HG03280 (cell line): ENCODE measurements at regions not wholly inside any gene's neighbourhood (a gene's known extent, or its start where the extent isn't known, plus 50 kb on each side); places are given as distances from the start of the nearest gene placed in this dataset.
"Not testable (repeated sequence)": the region's sequence is repeated elsewhere in the genome, so short reads cannot be mapped to it uniquely, and the experiment has no call there.

ENCODE experiments used
- ATAC-seq: cut with Tn5 transposase; IDR thresholded peaks from one replicate; pipeline ENCODE4 v1.9.1; 2021; ENCODE audit warnings: mild to moderate bottlenecking, moderate library complexity; ENCODE audit not compliant: unreplicated experiment

- ATAC-seq, result not testable (repeated sequence)
These were observed 205.8 kb downstream of the CCDC74A start for GRCh38 chr2:131733530-131733929.

- peak; percentile 99 for ATAC-seq
These were observed 208.7 kb downstream of the CCDC74A start for GRCh38 chr2:131736406-131736805.

- ATAC-seq, result not testable (repeated sequence)
These were observed 210.8 kb downstream of the CCDC74A start for GRCh38 chr2:131738533-131738932.

- not testable (repeated sequence) for ATAC-seq
These were observed 211.3 kb downstream of the CCDC74A start for GRCh38 chr2:131738996-131739434.

- no peak for ATAC-seq
These were observed 226.2 kb downstream of the CCDC74A start for GRCh38 chr2:131753640-131754561.

- ATAC-seq, result no peak
These were observed 227.4 kb downstream of the CCDC74A start for GRCh38 chr2:131754929-131755720.

- no peak for ATAC-seq
These were observed 228.6 kb downstream of the CCDC74A start for GRCh38 chr2:131756141-131756907.

- not testable (repeated sequence) for ATAC-seq
These were observed 231.3 kb downstream of the CCDC74A start for GRCh38 chr2:131758941-131759340.

GRCh38 chr2:131774955-131775555, 247.4 kb downstream of the CCDC74A start:
- ATAC-seq, result not testable (repeated sequence)

GRCh38 chr2:131775903-131776506, 248.3 kb downstream of the CCDC74A start:
- ATAC-seq, result not testable (repeated sequence)

- not testable (repeated sequence) for ATAC-seq
These were observed 252.8 kb downstream of the CCDC74A start for GRCh38 chr2:131780446-131780845.

GRCh38 chr2:131801210-131801744, 273.6 kb downstream of the CCDC74A start:
- no peak for ATAC-seq

GRCh38 chr2:131801745-131802350, 274.2 kb downstream of the CCDC74A start:
- peak; percentile 94 for ATAC-seq

GRCh38 chr2:131802351-131802836, 274.7 kb downstream of the CCDC74A start:
- peak; percentile 35 for ATAC-seq

- not testable (repeated sequence) for ATAC-seq
These were observed 275.5 kb downstream of the CCDC74A start for GRCh38 chr2:131803237-131803636.

GRCh38 chr2:131812605-131813004, 284.9 kb downstream of the CCDC74A start:
- ATAC-seq, result not testable (repeated sequence)

GRCh38 chr2:131813378-131813777, 285.7 kb downstream of the CCDC74A start:
- ATAC-seq, result not testable (repeated sequence)

GRCh38 chr2:131818267-131818973, 290.7 kb downstream of the CCDC74A start:
- ATAC-seq, result not testable (repeated sequence)
